ENCODE measurements at regions not wholly inside any gene's neighbourhood (a gene's known extent, or its start where the extent isn't known, plus 50 kb on each side); places are given as distances from the start of the nearest gene placed in this dataset.

GRCh38 chr7:3193379-3194120 lies 107.5 kb upstream of the SDK1 start:
- DNase-seq (ENCODE audit: low read depth), result no peak

- peak; percentile 98 for DNase-seq (ENCODE audit: low read depth)
Observed at GRCh38 chr7:3194501-3195141, 106.4 kb upstream of the SDK1 start.

DNA sequence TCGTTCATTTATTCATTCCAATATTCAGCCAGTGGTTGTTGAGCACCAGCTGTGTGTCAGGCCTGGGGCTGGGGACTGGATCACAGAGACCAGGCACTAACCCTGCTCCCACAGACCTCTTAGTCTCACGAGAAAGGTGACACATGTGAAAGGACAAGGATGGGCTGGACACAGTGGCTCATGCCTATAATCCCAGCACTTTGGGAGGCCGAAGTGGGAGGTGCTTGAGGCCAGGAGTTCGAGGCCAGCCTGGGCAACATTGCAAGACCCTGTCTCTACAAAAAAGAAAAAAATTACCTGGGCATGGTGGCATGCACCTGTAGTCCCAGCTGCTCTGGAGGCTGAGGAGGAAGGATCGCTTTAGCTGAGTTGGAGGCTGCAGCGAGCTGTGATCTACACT lies 105.9 kb upstream of the SDK1 start:
- DNase-seq (ENCODE audit: low read depth), result no peak

- no peak for DNase-seq (ENCODE audit: low read depth)
Observed at GRCh38 chr7:3196629-3197400, 104.2 kb upstream of the SDK1 start.

- DNase-seq (ENCODE audit: low read depth), result no peak
Observed at GRCh38 chr7:3197567-3198213, 103.4 kb upstream of the SDK1 start.

GRCh38 chr7:3198316-3198715 lies 102.7 kb upstream of the SDK1 start:
- no peak for DNase-seq (ENCODE audit: low read depth)

DNA sequence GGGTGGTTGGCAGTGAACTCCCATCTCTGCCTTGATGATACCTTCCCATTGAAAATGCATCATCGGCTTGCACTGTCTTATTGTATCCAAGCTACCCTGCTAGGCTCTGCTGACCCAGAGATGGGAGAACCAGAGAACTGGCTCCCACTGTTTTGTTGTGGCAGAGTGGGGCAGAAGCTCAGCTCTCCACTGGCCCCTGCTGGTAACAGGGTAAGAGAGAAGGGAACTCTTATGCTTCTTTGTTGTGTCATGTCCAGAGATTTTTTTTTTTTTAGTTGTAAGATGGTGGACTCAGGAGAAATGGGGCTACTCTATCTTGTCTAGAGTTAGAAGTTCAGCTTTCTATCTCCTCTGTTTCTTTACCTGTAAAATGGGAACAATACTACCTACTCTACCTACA lies 100.5 kb upstream of the SDK1 start:
- DNase-seq (ENCODE audit: low read depth), result peak; percentile 54

DNA sequence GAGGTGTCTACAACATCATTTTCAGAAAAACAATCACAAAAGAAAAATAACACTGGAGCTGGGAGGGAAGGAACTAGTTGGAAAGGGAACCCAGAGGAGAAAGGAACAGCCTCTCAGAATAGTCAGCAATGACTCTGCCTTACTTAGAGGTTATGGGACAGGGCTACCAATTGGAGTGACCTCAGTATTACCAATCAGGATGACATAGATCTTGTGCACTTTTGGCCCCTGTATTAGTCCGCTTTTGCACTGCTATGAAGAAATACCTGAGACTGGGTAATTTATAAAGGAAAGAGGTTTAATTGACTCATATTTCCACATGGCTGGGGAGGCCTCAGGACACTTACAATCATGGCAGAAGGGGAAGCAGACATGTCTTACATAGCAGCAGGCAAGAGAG lies 99.7 kb upstream of the SDK1 start:
- DNase-seq (ENCODE audit: low read depth), result no peak

DNA sequence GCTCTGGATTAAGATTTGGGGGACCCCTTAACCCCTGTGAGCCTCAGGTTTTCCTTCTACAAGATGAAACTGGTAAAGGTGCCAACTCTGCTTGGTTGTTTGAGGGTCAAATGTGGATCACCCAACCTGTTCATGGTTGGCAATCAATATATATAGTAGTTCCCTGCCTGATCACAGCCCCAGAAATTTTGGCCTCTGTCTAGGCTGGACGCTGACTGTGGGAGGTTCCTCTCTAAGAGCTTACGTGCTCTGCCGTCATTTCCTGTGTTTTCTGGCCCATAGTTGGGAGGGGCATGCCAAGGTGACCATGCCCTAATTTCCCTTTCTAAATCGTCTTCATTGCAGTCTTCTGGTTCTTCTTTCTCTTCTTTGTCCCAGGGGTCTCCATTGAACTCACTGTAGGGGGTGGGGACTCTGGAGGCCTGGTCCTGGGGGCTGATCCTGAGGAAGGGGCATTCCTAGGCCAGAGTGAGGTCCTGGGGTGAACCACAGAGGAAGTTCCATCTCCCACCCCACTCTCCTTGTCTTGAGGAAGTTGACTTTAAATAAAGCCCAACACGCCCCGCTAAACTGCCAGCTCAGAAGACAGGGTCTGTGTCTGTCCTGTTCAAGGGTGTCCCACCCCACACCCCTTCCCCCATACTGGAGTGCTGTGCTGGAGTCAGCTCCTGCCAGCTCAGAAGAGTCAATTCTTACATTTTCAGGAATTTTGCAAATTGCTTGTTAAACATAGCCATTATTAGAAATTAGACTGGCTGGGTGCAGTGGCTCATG lies 98.9 kb upstream of the SDK1 start:
- DNase-seq (ENCODE audit: low read depth), result no peak

GRCh38 chr7:3204526-3204925 lies 96.5 kb upstream of the SDK1 start:
- no peak for DNase-seq (ENCODE audit: low read depth)

GRCh38 chr7:3206101-3206500 lies 95.0 kb upstream of the SDK1 start:
- no peak for DNase-seq (ENCODE audit: low read depth)

- DNase-seq (ENCODE audit: low read depth), result no peak
Observed at GRCh38 chr7:3206771-3207191, 94.3 kb upstream of the SDK1 start.

DNA sequence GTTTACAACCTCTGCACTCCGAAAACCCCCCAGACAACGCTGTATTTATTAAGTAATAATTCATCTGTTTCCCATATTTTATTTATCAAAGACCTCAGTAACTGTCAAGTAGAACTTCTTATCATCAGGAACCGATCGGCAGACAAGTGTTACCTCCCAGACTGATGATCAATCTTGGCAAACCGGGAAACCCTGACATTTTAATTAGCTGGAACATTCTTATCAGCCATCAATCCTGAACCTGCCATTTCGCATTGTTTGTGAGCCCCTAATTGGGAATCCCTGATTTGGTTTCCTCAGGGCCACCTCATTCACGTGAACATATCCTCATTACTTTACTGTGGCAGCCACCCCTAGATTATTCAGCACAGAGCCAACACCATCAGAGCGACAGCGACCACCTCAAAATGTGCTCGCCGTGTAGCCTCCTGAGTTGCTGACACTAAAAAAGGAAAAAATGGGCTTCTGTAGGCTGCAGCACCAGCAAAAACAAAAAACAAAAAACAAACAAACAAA lies 93.6 kb upstream of the SDK1 start:
- DNase-seq (ENCODE audit: low read depth), result no peak

DNA sequence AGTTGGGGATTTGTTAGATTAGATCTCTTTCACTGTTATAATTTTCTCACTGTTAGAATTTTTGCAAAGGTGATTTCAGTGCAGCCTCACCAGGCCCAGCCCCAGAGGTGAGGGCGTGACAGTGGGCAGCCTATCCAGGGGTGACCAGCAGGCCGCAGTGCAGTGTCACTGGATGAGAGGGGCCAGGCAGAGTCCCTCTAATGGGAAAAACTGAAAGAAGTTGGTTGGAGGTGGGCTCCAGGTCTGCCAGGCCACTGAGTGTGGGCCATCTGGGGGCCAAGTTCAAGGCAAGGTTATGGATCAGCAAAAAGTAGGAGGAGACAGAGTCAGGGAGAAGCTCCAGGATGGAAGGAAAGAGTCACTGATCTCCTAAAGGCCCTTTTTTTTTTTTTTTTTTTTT lies 90.5 kb upstream of the SDK1 start:
- DNase-seq (ENCODE audit: low read depth), result no peak

GRCh38 chr7:3214090-3214413 lies 87.0 kb upstream of the SDK1 start:
- DNase-seq (ENCODE audit: low read depth), result no peak

DNA sequence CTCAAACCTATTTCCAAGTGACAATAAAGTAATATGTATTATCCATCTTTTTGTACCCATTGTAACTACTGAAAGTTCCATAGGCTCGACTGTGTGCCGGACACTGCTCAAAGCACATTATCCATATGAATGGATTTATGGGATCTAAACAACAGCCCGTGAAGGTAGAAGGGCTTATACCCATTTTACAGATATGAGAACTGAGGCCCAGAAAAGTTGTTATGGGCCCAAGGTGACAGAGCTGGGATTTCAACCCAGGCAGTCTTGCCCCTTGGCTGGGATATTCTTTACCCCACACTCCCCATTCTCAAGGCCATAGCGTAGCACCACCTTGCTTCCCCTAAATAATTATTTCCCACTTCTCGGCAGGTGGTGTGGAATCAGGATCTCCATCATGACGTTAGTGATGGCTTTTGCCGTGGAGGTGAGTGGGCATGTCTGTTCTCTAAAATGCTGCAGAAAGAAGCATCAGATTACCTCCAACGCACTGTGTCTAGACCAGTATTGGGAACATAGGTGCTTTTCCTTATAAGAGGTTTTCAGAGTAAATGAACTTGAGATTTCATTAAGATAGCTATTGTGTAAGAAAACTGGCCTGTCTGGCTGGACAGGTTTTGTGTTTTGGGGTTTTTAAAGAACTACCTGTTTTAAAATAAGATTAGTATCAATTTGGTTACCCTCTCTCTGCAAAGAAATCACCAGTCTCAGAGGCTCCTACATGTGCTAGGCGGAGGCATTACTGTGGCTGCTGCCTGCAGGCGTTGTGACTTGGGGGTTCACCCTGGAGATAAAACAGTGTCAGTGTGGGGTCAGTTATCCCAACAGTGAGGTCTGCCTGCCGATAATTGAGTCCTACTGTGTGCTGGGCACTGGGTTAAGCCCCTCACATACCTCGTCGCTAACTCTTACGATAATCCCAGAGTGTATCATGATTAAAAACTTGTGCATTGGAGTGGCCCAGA lies 85.1 kb upstream of the SDK1 start:
- DNase-seq (ENCODE audit: low read depth), result no peak

DNA sequence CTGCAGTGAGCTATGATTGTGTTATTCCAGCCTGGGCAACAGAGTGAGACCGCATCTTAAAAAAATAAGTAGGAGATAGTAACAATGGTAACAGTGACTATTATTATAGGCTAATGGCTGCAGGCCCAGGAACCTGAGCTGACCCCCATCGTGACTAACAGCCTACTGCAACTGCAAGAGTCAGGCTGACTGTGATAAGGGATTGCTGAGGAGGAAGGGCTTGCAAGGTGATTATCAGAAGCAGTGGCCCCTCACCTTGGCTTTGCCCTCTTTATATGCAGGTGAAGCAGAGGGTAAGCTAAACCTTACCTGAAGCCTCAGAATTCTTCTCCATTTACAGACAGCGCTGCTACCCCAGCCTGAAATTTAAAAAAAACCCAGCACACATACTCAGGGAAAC lies 83.9 kb upstream of the SDK1 start:
- DNase-seq (ENCODE audit: low read depth), result peak; percentile 16

DNA sequence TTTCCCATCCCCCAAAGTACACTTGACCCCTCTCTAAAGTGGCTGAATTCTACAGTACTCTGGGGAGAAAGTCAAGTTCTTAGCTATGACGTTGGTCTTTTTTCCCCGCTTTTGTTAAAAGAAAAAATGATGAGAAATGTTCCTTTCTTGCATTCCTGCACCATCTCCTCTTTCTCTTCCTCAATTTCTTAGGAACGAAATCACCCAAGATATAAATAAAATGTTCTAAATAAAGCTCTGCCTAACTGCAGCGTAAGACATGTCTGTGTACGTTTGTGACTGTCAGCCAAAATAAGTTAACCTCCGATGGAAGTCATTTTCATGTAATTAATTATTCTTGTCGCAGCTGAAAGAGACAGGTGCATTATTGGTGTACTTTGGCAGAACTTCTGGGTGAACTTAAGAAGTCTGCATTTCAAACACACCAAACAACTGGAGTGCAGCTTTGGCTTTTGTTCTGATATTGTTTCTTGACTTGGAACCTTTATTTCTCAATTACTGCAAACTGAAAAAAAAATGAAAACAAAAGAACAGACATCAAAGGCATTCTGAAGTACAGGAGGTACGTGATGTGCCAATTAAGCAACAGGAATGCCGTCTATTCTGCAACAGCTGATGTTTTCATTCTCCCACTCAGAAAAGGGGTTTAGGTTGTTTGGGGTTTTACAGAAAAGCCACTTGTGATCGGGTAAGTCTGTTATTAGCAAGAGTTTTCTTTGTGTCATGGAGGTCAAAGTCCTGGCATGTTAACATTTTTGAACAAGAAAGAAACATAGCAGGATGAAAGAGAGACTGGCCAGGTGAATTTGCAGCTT lies 82.4 kb upstream of the SDK1 start:
- DNase-seq (ENCODE audit: low read depth), result no peak

DNA sequence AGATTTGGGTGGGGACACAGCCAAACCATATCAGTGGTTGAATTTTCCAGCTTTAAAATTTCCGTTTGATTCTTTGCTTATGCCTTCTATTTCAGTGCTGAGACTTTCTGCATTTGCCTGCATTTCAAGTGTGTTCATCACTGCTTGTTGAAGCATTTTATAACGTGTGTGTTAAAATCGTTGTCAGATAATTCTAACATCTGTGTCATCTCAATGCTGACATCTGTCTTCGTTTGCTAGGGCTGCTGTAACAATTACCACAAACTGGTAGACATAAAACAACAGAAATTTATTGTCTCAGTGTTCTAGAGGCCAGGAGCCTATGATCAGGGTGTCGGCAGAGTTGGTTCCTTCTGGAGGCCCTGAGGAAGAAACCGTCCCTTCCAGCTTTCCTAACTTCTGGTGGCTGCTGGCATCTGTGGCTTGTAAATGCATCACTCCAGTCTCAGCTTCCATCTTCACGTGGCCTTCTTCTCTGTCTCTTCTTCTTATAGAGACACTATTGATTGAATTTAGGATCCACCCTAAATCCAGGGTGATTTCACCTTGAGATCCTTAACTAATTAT lies 71.1 kb upstream of the SDK1 start:
- DNase-seq (ENCODE audit: low read depth), result no peak

Measured in HT1080 (cell line).